ENCODE measurements at regions not wholly inside any gene's neighbourhood (a gene's known extent, or its start where the extent isn't known, plus 50 kb on each side); places are given as distances from the start of the nearest gene placed in this dataset.

DNA sequence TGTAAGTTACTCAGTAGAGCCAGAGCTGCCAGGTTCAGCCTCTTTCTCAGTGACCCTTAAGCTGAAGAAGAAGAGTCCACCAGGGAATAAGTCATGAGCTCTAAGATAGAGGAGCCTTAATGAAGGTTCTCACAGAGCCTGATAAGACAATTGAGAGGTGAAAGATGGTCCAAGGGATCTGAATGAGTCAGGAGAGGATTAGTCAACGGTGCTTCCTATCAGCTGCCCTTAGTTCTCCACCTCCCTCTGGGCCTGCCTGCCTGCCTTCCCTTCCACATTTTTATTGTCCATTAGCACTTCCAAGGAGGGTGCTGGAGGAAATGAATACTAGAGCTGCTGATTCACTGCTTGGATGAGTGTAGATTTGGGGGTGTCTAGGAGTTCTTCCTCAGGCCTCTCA lies 161.7 kb upstream of the RMST start:
- intact Hi-C loops (cut with micrococcal nuclease; ENCODE audit: unreplicated experiment) (no loop called here), in situ Hi-C loops (cut with HindIII; ENCODE audit: low pct_unique_long_range_greater_than_20kb, low sequenced_read_pairs) (no loop called here)
- DNase-seq (ENCODE audit: low read depth, low spot score) (no peak), ATAC-seq (no peak)
- no peaks in the 10 kb centered on the region for H3K27me3 ChIP-seq (ENCODE audit: control insufficient read depth, insufficient read depth, low read length)
- H3K36me3 ChIP-seq (ENCODE audit: control insufficient read depth, insufficient read depth, low read length) = no peaks in the 10 kb centered on the region
- BruUV-seq (replicated peaks) = no TSS peak
- no peak overlapping the region for H3K4me3 ChIP-seq (ENCODE audit: low read depth in 2 of 2, low read length in 2 of 2)
- POLR2A ChIA-PET = no interaction called here
- H3K9me3 ChIP-seq (ENCODE audit: control insufficient read depth, insufficient read depth, low read depth, low read length) = no peaks in the 10 kb centered on the region
- TF ChIP-seq POLR2AphosphoS5 (IDR thresholded peaks at IDR 0.05; ENCODE audit: low read depth, low read length) (no peak), REST (IDR thresholded peaks at IDR 0.05; ENCODE audit: insufficient read depth in 1 of 2, low read depth in 2 of 2, low read length in 1 of 2) (no peak), TCF7L2 (IDR thresholded peaks at IDR 0.05; ENCODE audit: low read depth, low read length) (no peak), SIN3A (IDR thresholded peaks at IDR 0.05; ENCODE audit: borderline replicate concordance, insufficient read depth, low read depth, low read length) (no peak)
- TF ChIP-seq, protein P1, sequence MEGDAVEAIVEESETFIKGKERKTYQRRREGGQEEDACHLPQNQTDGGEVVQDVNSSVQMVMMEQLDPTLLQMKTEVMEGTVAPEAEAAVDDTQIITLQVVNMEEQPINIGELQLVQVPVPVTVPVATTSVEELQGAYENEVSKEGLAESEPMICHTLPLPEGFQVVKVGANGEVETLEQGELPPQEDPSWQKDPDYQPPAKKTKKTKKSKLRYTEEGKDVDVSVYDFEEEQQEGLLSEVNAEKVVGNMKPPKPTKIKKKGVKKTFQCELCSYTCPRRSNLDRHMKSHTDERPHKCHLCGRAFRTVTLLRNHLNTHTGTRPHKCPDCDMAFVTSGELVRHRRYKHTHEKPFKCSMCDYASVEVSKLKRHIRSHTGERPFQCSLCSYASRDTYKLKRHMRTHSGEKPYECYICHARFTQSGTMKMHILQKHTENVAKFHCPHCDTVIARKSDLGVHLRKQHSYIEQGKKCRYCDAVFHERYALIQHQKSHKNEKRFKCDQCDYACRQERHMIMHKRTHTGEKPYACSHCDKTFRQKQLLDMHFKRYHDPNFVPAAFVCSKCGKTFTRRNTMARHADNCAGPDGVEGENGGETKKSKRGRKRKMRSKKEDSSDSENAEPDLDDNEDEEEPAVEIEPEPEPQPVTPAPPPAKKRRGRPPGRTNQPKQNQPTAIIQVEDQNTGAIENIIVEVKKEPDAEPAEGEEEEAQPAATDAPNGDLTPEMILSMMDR (IDR thresholded peaks at IDR 0.05) = no peak
- no peaks in the 10 kb centered on the region for H3K4me1 ChIP-seq (ENCODE audit: control insufficient read depth, insufficient read depth, low read length)
- CTCF ChIA-PET = no interaction called here
- no peak overlapping the region for H3K27ac ChIP-seq (ENCODE audit: low read length)

DNA sequence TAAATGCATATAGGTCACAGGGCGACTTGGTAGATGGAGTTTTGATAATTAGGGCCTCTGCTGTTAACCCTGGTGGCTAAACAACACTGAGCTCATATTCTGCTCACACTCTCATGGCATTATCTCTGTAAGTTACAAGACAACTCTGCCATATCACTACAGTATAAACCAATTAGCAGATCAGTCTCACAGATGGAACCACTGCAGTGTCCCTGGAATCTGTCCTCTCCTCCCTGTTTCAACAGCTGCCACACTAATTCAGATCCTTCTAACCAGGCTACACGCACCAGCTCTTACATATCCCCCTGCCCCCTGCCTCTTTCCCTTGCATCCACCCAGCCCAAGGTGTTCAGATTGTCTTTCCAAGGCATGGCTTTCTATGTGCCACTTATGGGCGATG lies 161.0 kb upstream of the RMST start:
- Histone ChIP-seq H3K27ac (ENCODE audit: low read length) (no peak overlapping the region), H3K4me1 (ENCODE audit: control insufficient read depth, insufficient read depth, low read length) (no peaks in the 10 kb centered on the region), H3K27me3 (ENCODE audit: control insufficient read depth, insufficient read depth, low read length) (no peaks in the 10 kb centered on the region), H3K36me3 (ENCODE audit: control insufficient read depth, insufficient read depth, low read length) (no peaks in the 10 kb centered on the region), H3K4me3 (ENCODE audit: low read depth in 2 of 2, low read length in 2 of 2) (no peak overlapping the region), H3K9me3 (ENCODE audit: control insufficient read depth, insufficient read depth, low read depth, low read length) (no peaks in the 10 kb centered on the region)
- POLR2A ChIA-PET = interaction anchor here (0.7 kb wide), 1 partner anchor 122 kb away, joined by 3 read pairs; no protein-coding TSS in a partner anchor
- TF ChIP-seq POLR2AphosphoS5 (IDR thresholded peaks at IDR 0.05; ENCODE audit: low read depth, low read length) = no peak
- no peak for TF ChIP-seq REST (IDR thresholded peaks at IDR 0.05; ENCODE audit: insufficient read depth in 1 of 2, low read depth in 2 of 2, low read length in 1 of 2)
- TF ChIP-seq, protein P1 (IDR thresholded peaks at IDR 0.05) = no peak
- TF ChIP-seq TCF7L2 (IDR thresholded peaks at IDR 0.05; ENCODE audit: low read depth, low read length) = no peak
- TF ChIP-seq SIN3A (IDR thresholded peaks at IDR 0.05; ENCODE audit: borderline replicate concordance, insufficient read depth, low read depth, low read length) = no peak
- intact Hi-C loops (cut with micrococcal nuclease; ENCODE audit: unreplicated experiment) = no loop called here
- BruUV-seq (replicated peaks) = no TSS peak
- no peak for ATAC-seq
- DNase-seq (ENCODE audit: low read depth, low spot score) = no peak
- CTCF ChIA-PET = no interaction called here
- in situ Hi-C loops (cut with HindIII; ENCODE audit: low pct_unique_long_range_greater_than_20kb, low sequenced_read_pairs) = no loop called here

All from Panc1 (cell line).